OCI-LY7 (cell line): ENCODE measurements at regions not wholly inside any gene's neighbourhood (a gene's known extent, or its start where the extent isn't known, plus 50 kb on each side); places are given as distances from the start of the nearest gene placed in this dataset.

ENCODE experiments used
- BruUV-seq: library from RNA; stranded (reverse); fragments of 400-500 nt; replicated peaks from 2 replicates; lab custom pipeline; 2021; lab: Mats Ljungman, UMichigan
- CTCF ChIA-PET: fragments of 300-600 bp; sonication (Branson Sonifier 250); formaldehyde crosslinking; loops from one replicate; lab custom pipeline; 2022; ENCODE audit warnings: antibody characterized with exemption; ENCODE audit not compliant: unreplicated experiment; lab: Charles Lee
- POLR2A ChIA-PET: fragments of 300-600 bp; sonication (Branson Sonifier 250); formaldehyde crosslinking; loops from one replicate; lab custom pipeline; 2022; ENCODE audit warnings: antibody characterized with exemption; lab: Charles Lee
- DNase-seq: peaks from one replicate; pipeline ENCODE4 v3.0.0-alpha.2; 2015; ENCODE audit warnings: low spot score
- H2AFZ ChIP-seq: fragments of 200-600 bp; sonication (generic), shearing (Covaris generic); 2 replicates; pipeline ENCODE4 v1.6.1; 2014; ENCODE audit warnings: mild to moderate bottlenecking, antibody characterized with exemption, low read length, moderate library complexity
- H3K27ac ChIP-seq: fragments of 200-600 bp; sonication (generic); 2 replicates; pipeline ENCODE4 v1.5.1; 2014; ENCODE audit warnings: mixed run types, low read depth, mild to moderate bottlenecking, moderate library complexity, low read length, inconsistent platforms; ENCODE audit not compliant: poor library complexity, severe bottlenecking
- H3K36me3 ChIP-seq: fragments of 200-600 bp; sonication (generic); 2 replicates; pipeline ENCODE4 v1.6.1; 2014; ENCODE audit warnings: mild to moderate bottlenecking, antibody characterized with exemption, low read length, moderate library complexity, mixed read lengths; ENCODE audit not compliant: insufficient read depth
- H3K4me1 ChIP-seq: fragments of 200-600 bp; sonication (generic); 2 replicates; pipeline ENCODE4 v1.5.1; 2014; ENCODE audit warnings: mild to moderate bottlenecking, low read length; ENCODE audit not compliant: insufficient read depth, poor library complexity, severe bottlenecking
- H3K4me2 ChIP-seq: fragments of 200-600 bp; sonication (generic); 2 replicates; pipeline ENCODE4 v1.6.1; 2014; ENCODE audit warnings: mild to moderate bottlenecking, low read length
- H3K4me3 ChIP-seq: fragments of 200-600 bp; sonication (generic); 2 replicates; pipeline ENCODE4 v1.5.1; 2014; ENCODE audit warnings: mild to moderate bottlenecking, low read depth, low read length; ENCODE audit not compliant: poor library complexity, severe bottlenecking
- H3K79me2 ChIP-seq: fragments of 200-600 bp; sonication (generic); 2 replicates; pipeline ENCODE4 v1.6.1; 2016; ENCODE audit warnings: low read depth, mild to moderate bottlenecking, low read length, moderate library complexity, mixed read lengths; ENCODE audit not compliant: insufficient read depth
- H3K9me2 ChIP-seq: fragments of 200-600 bp; sonication (generic); 2 replicates; pipeline ENCODE4 v1.6.1; 2016; ENCODE audit warnings: mild to moderate bottlenecking, low read length, mixed read lengths; ENCODE audit not compliant: insufficient read depth
- H3K9me3 ChIP-seq: fragments of 200-600 bp; sonication (generic); 2 replicates; pipeline ENCODE4 v1.6.1; 2014; ENCODE audit warnings: mild to moderate bottlenecking, mixed run types, low read length, mixed read lengths
- H4K20me1 ChIP-seq: fragments of 200-600 bp; sonication (generic); 2 replicates; pipeline ENCODE4 v1.6.1; 2014; ENCODE audit warnings: mild to moderate bottlenecking, antibody characterized with exemption, low read length, moderate library complexity, mixed read lengths; ENCODE audit not compliant: insufficient read depth
- CTCF ChIP-seq: fragments of 200-600 bp; sonication (generic); conservative IDR thresholded peaks from 2 replicates; pipeline ENCODE4 v1.5.1; 2014; ENCODE audit warnings: mild to moderate bottlenecking, antibody characterized with exemption, low read length, moderate library complexity, mixed read lengths
- EZH2phosphoT487 ChIP-seq: fragments of 200-600 bp; sonication (generic); IDR thresholded peaks from 2 replicates; pipeline ENCODE4 v1.6.1; 2018; ENCODE audit warnings: low read depth, borderline replicate concordance, mild to moderate bottlenecking, mixed run types, antibody characterized with exemption, low read length, moderate library complexity, mixed read lengths
- intact Hi-C: fragments of 100-400 bp; cut with micrococcal nuclease; formaldehyde crosslinking; loops from one replicate; pipeline ENCODE4 v1.10.0; 2022; ENCODE audit not compliant: unreplicated experiment

DNA sequence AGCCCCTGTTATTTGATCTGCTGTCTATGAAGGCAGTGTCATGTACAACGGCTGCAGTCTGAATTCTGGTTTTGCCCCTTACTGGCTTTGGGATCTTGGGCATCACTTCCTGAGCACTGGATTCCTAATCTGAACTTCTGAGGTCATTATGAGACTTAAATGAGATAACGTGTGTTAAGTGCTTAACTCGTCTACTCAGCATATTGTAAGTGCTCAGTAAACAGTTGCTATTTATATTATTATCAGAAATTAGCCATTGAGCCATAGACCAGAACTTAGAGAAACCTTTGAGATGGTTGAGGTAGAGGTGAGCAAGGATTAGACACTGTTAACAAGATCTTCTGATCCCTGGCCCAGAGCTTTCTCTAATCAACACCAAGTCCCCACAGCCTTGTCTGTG is 284.1 kb upstream of the ONECUT1 start:
- no TSS peak for BruUV-seq
- CTCF ChIA-PET: no interaction called here

GRCh38 chr15:53072077-53072476 is 281.9 kb upstream of the ONECUT1 start:
- no peak overlapping the region for H3K4me3 ChIP-seq

More for the DNA sequence above, 284.1 kb upstream of the ONECUT1 start:
- no peaks in the 10 kb centered on the region for H3K4me1 ChIP-seq
- no peaks in the 10 kb centered on the region for H3K9me3 ChIP-seq
- TF ChIP-seq EZH2phosphoT487 (no peak), CTCF (no peak)
- no peaks in the 10 kb centered on the region for H4K20me1 ChIP-seq
- POLR2A ChIA-PET: no interaction called here
- H3K36me3 ChIP-seq: no peaks in the 10 kb centered on the region
- no peak for DNase-seq
- no peak overlapping the region for H3K27ac ChIP-seq
- intact Hi-C loops: no loop called here
- H3K9me2 ChIP-seq: no peaks in the 10 kb centered on the region
- no peak overlapping the region for H3K4me2 ChIP-seq
- no peaks in the 10 kb centered on the region for H3K79me2 ChIP-seq
- H2AFZ ChIP-seq: no peak overlapping the region
- H3K4me3 ChIP-seq: no peak overlapping the region

More at GRCh38 chr15:53072077-53072476, 281.9 kb upstream of the ONECUT1 start:
- no peak for TF ChIP-seq EZH2phosphoT487
- TF ChIP-seq CTCF: no peak
- intact Hi-C loops: no loop called here
- H2AFZ ChIP-seq: no peak overlapping the region
- H3K9me3 ChIP-seq: no peaks in the 10 kb centered on the region
- peak; percentile 33 for DNase-seq
- H3K79me2 ChIP-seq: no peaks in the 10 kb centered on the region
- no peaks in the 10 kb centered on the region for H3K9me2 ChIP-seq
- H3K27ac ChIP-seq: no peak overlapping the region
- H4K20me1 ChIP-seq: no peaks in the 10 kb centered on the region
- H3K36me3 ChIP-seq: no peaks in the 10 kb centered on the region
- BruUV-seq: no TSS peak
- H3K4me2 ChIP-seq: no peak overlapping the region
- ChIA-PET CTCF (no interaction called here), POLR2A (interaction anchor here (0.7 to 1.1 kb wide), 3 partner anchors 11 to 60 kb away, joined by 3 read pairs; no protein-coding TSS in a partner anchor)
- no peaks in the 10 kb centered on the region for H3K4me1 ChIP-seq
